ENCODE measurements at regions not wholly inside any gene's neighbourhood (a gene's known extent, or its start where the extent isn't known, plus 50 kb on each side); places are given as distances from the start of the nearest gene placed in this dataset.

DNA sequence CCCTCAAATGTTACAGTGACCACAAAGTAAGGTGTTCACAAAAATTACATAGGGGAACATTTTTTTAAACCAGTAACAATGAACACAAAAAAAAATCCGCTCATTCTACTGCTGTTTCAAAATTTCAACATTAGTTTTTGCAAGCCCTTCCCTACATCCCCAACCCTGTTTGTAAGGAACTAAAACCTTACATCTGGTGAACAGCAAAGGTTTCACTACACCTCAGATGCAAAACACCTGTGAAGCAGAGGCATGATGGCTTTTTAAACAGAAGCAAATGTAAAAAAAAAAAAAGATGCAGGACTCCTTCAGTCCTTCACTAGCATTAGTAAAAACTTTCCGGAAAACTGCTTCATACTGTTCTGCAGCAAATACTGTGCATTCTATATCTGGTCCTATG lies 50.0 kb upstream of the API5 start:
- Histone ChIP-seq H3K4me3 (ENCODE audit: low read length) (no peak overlapping the region), H3K36me3 (ENCODE audit: control insufficient read depth, insufficient read depth, low read length, severe bottlenecking) (no peaks in the 10 kb centered on the region), H3K4me1 (ENCODE audit: control insufficient read depth, insufficient read depth, low read length) (no peaks in the 10 kb centered on the region), H3K9me3 (ENCODE audit: control insufficient read depth, low read length) (peaks cover 6% of the 10 kb centered on the region), H3K9ac (ENCODE audit: low read length) (no peak overlapping the region), H3K27me3 (replicated peaks; ENCODE audit: control insufficient read depth, insufficient read depth, low read length) (no peaks in the 10 kb centered on the region)
- no peak for DNase-seq (ENCODE audit: low read depth)
